Left ventricle myocardium inferior (tissue), 1 donor: ENCODE measurements at regions not wholly inside any gene's neighbourhood (a gene's known extent, or its start where the extent isn't known, plus 50 kb on each side); places are given as distances from the start of the nearest gene placed in this dataset.

Experiments
- DNase-seq: peaks from one replicate; pipeline ENCODE4 v3.0.0-alpha.2; 2020
- H3K27ac ChIP-seq: fragments of 200-600 bp; replicated peaks from 2 replicates; pipeline ENCODE4 v1.8.0; 2021
- H3K27me3 ChIP-seq: fragments of 200-600 bp; 2 replicates; pipeline ENCODE4 v1.8.0; 2021; ENCODE audit warnings: low read depth
- H3K36me3 ChIP-seq: fragments of 200-600 bp; 2 replicates; pipeline ENCODE4 v1.8.0; 2021
- H3K4me1 ChIP-seq: fragments of 200-600 bp; 2 replicates; pipeline ENCODE4 v1.8.0; 2021
- H3K4me3 ChIP-seq: fragments of 200-600 bp; 2 replicates; pipeline ENCODE4 v1.8.0; 2021; ENCODE audit warnings: mild to moderate bottlenecking, moderate library complexity
- H3K9me3 ChIP-seq: fragments of 200-600 bp; replicated peaks from 2 replicates; pipeline ENCODE4 v1.8.0; 2021
- intact Hi-C: fragments of 100-400 bp; cut with micrococcal nuclease; formaldehyde crosslinking; loops from one replicate; pipeline ENCODE4 v1.11.0; 2022
- TF ChIP-seq, protein P1 (sequence below): fragments of 200-600 bp; IDR thresholded peaks from 2 replicates; pipeline ENCODE4 v1.8.0; 2021; ENCODE audit warnings: antibody characterized with exemption, mild to moderate bottlenecking, borderline replicate concordance
- donor health status: DM: no; HTN: yes; CAD: no; lungs with severe emphysema.

DNA sequence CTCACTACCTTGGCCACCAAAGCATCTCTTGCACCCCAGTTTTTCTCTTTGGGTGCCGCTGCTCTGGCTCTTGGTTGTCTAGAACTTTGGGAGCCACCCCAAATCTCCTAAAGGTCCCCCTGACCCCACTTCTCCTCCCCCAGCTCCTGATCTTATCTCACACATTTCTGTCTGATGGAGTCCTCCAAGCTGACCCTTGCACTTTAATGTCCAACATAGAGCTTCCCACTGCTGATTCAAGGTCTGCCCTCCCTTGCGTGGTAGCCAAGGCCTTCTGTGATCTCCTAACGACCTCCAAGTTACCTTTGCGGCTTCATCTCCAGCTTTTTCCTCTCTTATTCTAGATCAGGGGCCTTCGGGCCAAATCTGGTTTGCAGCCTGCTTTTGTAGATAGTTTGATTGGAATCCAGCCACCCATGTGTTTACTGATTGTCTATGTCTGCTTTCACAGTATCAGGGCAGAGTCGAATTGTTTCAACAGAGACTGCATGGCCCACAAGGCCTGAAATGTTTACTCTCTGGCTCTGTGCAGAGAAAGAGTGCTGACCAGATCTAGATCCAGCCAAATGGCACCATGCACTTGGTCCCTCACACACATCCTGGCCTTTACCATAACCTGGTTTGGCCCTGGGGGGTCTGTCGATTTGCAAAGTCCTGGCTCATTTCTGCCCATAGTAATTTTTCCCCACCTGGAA is 168.6 kb downstream of the HAPSTR1 start:
- Histone ChIP-seq H3K36me3 (no peaks in the 10 kb centered on the region), H3K27me3 (peaks cover 19% of the 10 kb centered on the region), H3K4me3 (no peak overlapping the region), H3K4me1 (peaks cover 16% of the 10 kb centered on the region), H3K9me3 (no peaks in the 10 kb centered on the region), H3K27ac (no peak overlapping the region)
- TF ChIP-seq, protein P1, sequence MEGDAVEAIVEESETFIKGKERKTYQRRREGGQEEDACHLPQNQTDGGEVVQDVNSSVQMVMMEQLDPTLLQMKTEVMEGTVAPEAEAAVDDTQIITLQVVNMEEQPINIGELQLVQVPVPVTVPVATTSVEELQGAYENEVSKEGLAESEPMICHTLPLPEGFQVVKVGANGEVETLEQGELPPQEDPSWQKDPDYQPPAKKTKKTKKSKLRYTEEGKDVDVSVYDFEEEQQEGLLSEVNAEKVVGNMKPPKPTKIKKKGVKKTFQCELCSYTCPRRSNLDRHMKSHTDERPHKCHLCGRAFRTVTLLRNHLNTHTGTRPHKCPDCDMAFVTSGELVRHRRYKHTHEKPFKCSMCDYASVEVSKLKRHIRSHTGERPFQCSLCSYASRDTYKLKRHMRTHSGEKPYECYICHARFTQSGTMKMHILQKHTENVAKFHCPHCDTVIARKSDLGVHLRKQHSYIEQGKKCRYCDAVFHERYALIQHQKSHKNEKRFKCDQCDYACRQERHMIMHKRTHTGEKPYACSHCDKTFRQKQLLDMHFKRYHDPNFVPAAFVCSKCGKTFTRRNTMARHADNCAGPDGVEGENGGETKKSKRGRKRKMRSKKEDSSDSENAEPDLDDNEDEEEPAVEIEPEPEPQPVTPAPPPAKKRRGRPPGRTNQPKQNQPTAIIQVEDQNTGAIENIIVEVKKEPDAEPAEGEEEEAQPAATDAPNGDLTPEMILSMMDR: no peak
- intact Hi-C loops: no loop called here
- no peak for DNase-seq

DNA sequence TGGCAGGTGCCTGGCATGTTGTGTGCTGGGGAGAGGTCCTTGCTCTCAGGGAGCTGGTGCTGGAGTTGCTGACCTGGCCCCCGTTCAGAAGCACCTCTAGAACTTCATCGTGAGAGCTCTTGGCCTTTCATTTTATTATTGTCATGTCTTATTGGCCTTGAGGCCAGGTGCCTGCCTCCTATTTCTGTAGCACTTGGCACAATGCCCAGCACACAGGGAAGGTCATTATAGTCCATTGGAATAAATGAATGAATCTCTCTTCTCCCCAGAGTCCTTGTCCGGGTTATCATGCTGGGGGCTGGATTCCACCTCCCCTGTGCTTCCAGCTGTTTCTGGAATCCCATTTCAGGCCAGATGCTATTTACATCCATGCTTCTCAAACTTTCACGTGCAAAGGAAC is 169.2 kb downstream of the HAPSTR1 start:
- DNase-seq: peak; percentile 36
- intact Hi-C loops: no loop called here
- TF ChIP-seq, protein P1: no peak

DNA sequence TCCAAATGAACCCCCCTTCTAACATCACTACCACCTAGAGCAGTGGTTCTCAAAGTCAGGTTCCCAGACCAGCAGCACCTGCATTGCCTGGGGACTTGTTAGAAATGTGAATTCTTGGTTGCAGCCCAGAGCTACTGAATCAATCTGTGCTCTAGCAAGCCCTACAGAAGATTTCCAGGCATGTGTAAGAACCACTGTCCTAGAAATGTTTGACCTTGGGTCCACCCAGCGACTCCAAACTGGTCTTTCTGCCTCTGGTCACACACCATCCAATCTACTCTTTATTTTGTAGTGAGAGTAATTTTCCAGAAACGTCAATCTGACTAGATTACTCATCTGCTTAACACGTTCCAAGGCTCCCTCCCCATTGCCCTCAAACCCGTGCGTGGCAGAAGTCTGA is 169.9 kb downstream of the HAPSTR1 start:
- Histone ChIP-seq H3K4me3 (no peak overlapping the region), H3K27ac (no peak overlapping the region), H3K36me3 (no peaks in the 10 kb centered on the region), H3K27me3 (peaks cover 14% of the 10 kb centered on the region), H3K4me1 (peaks cover 16% of the 10 kb centered on the region), H3K9me3 (peaks cover 6% of the 10 kb centered on the region)
- TF ChIP-seq, protein P1: no peak
- no peak for DNase-seq
- intact Hi-C loops: no loop called here

More for the DNA sequence above, 169.2 kb downstream of the HAPSTR1 start:
- Histone ChIP-seq H3K27me3 (peaks cover 19% of the 10 kb centered on the region), H3K4me3 (no peak overlapping the region), H3K36me3 (no peaks in the 10 kb centered on the region), H3K4me1 (peaks cover 16% of the 10 kb centered on the region), H3K9me3 (no peaks in the 10 kb centered on the region), H3K27ac (no peak overlapping the region)

DNA sequence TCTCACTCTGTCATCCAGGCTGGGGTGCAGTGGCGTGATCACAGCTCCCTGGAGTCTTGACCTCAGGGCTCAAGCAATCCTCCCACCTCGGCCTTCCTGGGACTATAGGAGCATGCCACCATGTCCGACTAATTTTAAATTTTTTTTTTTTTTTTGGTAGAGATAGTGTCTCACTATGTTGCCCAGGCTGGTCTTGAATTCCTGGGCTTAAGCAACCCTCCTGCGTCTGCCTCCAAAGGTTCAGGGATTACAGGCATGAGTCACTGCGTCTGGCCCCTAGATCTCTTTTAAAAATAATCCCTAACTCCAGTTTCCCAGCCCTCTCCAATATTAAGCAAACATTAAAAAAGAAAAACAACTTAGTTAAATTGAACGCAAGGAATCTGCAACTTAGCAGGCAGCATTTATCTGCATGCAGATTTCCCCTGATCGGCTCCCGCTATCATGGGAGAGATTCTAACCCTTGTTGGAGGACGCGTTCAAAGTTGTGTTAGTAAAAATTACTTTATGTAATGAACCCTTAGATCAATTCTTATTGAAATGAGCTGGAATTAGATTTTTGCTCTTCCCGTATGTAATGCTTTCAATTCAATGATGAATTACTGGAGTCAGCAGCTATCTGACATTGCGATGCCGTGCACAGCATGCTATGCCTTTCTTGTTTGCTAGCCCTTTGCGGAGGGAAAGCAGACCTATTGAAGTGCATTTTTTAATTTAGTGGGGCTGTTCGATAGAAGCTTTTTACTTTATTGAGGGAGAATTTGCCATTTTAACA is 171.7 kb downstream of the HAPSTR1 start:
- Histone ChIP-seq H3K9me3 (peaks cover 8% of the 10 kb centered on the region), H3K4me1 (peaks cover 16% of the 10 kb centered on the region), H3K36me3 (no peaks in the 10 kb centered on the region), H3K27me3 (no peaks in the 10 kb centered on the region), H3K4me3 (no peak overlapping the region), H3K27ac (no peak overlapping the region)
- no peak for DNase-seq
- TF ChIP-seq, protein P1: no peak
- intact Hi-C loops: no loop called here

DNA sequence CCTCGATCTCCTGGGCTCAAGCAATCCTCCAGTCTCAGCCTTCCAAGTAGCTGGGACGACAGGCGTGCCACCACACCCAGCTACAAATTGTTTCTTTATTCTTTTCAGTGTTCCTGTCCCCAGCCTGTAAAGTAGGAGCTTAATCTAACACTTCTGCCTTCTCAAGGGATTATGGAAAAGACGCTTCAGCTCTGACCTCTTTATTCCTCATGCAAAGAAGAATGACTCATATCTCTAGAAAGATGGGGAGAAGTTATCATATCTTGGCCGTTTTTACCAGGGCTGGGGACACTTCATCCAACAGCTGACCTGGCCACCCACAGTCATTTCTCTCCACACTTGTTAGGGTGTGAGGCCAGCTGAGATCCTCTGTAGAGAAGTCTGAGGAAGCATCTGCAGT is 172.6 kb downstream of the HAPSTR1 start:
- TF ChIP-seq, protein P1: no peak
- Histone ChIP-seq H3K4me1 (peaks cover 16% of the 10 kb centered on the region), H3K4me3 (no peak overlapping the region), H3K36me3 (no peaks in the 10 kb centered on the region), H3K27ac (no peak overlapping the region), H3K27me3 (no peaks in the 10 kb centered on the region), H3K9me3 (peaks cover 8% of the 10 kb centered on the region)
- no peak for DNase-seq
- intact Hi-C loops: no loop called here
